ENCODE measurements at regions not wholly inside any gene's neighbourhood (a gene's known extent, or its start where the extent isn't known, plus 50 kb on each side); places are given as distances from the start of the nearest gene placed in this dataset.
"Not testable (repeated sequence)": the region's sequence is repeated elsewhere in the genome, so short reads cannot be mapped to it uniquely, and the experiment has no call there.

GRCh38 chr4:148542922-148543623 is 100.9 kb upstream of the NR3C2 start:
- TF ChIP-seq CTCF (IDR thresholded peaks at IDR 0.05; ENCODE audit: low read depth, low read length) (no peak), EZH2phosphoT487 (IDR thresholded peaks at IDR 0.05; ENCODE audit: low read depth) (no peak)
- no peaks in the 10 kb centered on the region for H3K27me3 ChIP-seq (ENCODE audit: low read depth, low read length)
- no peaks in the 10 kb centered on the region for H3K9me3 ChIP-seq (ENCODE audit: insufficient read depth, low read length)
- no peak overlapping the region for H3K27ac ChIP-seq (ENCODE audit: low read length)
- no peak overlapping the region for H3K4me3 ChIP-seq (ENCODE audit: low read length)
- no peak overlapping the region for H2AFZ ChIP-seq (ENCODE audit: low read depth, low read length)
- H4K20me1 ChIP-seq (ENCODE audit: insufficient read depth, low read length) = no peaks in the 10 kb centered on the region
- H3K4me1 ChIP-seq (ENCODE audit: low read length) = no peaks in the 10 kb centered on the region
- H3K9ac ChIP-seq (ENCODE audit: low read length) = no peak overlapping the region
- H3K4me2 ChIP-seq (ENCODE audit: low read length) = no peak overlapping the region
- H3K36me3 ChIP-seq (replicated peaks; ENCODE audit: low read depth, low read length) = no peaks in the 10 kb centered on the region
- no peaks in the 10 kb centered on the region for H3K79me2 ChIP-seq (ENCODE audit: low read length)

GRCh38 chr4:148540622-148541326 is 98.6 kb upstream of the NR3C2 start:
- no peak overlapping the region for H3K4me3 ChIP-seq (ENCODE audit: low read length)
- no peaks in the 10 kb centered on the region for H3K36me3 ChIP-seq (replicated peaks; ENCODE audit: low read depth, low read length)
- H4K20me1 ChIP-seq (ENCODE audit: insufficient read depth, low read length) = no peaks in the 10 kb centered on the region
- no peaks in the 10 kb centered on the region for H3K27me3 ChIP-seq (ENCODE audit: low read depth, low read length)
- no peak overlapping the region for H2AFZ ChIP-seq (ENCODE audit: low read depth, low read length)
- no peaks in the 10 kb centered on the region for H3K9me3 ChIP-seq (ENCODE audit: insufficient read depth, low read length)
- H3K4me2 ChIP-seq (ENCODE audit: low read length) = no peak overlapping the region
- H3K4me1 ChIP-seq (ENCODE audit: low read length) = no peaks in the 10 kb centered on the region
- no peak for TF ChIP-seq EZH2phosphoT487 (IDR thresholded peaks at IDR 0.05; ENCODE audit: low read depth)
- no peak for TF ChIP-seq CTCF (IDR thresholded peaks at IDR 0.05; ENCODE audit: low read depth, low read length)
- no peak overlapping the region for H3K27ac ChIP-seq (ENCODE audit: low read length)
- no peak overlapping the region for H3K9ac ChIP-seq (ENCODE audit: low read length)
- H3K79me2 ChIP-seq (ENCODE audit: low read length) = no peaks in the 10 kb centered on the region

GRCh38 chr4:148539387-148539786 is 97.2 kb upstream of the NR3C2 start:
- Histone ChIP-seq H2AFZ (ENCODE audit: low read depth, low read length) (no peak overlapping the region), H3K9ac (ENCODE audit: low read length) (no peak overlapping the region), H3K4me2 (ENCODE audit: low read length) (no peak overlapping the region), H3K4me1 (ENCODE audit: low read length) (no peaks in the 10 kb centered on the region), H3K27me3 (ENCODE audit: low read depth, low read length) (no peaks in the 10 kb centered on the region), H4K20me1 (ENCODE audit: insufficient read depth, low read length) (no peaks in the 10 kb centered on the region), H3K79me2 (ENCODE audit: low read length) (no peaks in the 10 kb centered on the region), H3K4me3 (ENCODE audit: low read length) (no peak overlapping the region), H3K36me3 (replicated peaks; ENCODE audit: low read depth, low read length) (no peaks in the 10 kb centered on the region), H3K9me3 (ENCODE audit: insufficient read depth, low read length) (peaks cover 7% of the 10 kb centered on the region), H3K27ac (ENCODE audit: low read length) (no peak overlapping the region)
- no peak for TF ChIP-seq EZH2phosphoT487 (IDR thresholded peaks at IDR 0.05; ENCODE audit: low read depth)
- no peak for TF ChIP-seq CTCF (IDR thresholded peaks at IDR 0.05; ENCODE audit: low read depth, low read length)

- H3K9me3 ChIP-seq (ENCODE audit: insufficient read depth, low read length) = peaks cover 16% of the 10 kb centered on the region
- H3K4me1 ChIP-seq (ENCODE audit: low read length) = not testable (repeated sequence)
Observed at GRCh38 chr4:148533851-148534250, 91.6 kb upstream of the NR3C2 start.

More at GRCh38 chr4:148533851-148534250, 91.6 kb upstream of the NR3C2 start:
- not testable (repeated sequence) for H3K4me3 ChIP-seq (ENCODE audit: low read length); H3K27me3 ChIP-seq (ENCODE audit: low read depth, low read length); H3K9ac ChIP-seq (ENCODE audit: low read length); H2AFZ ChIP-seq (ENCODE audit: low read depth, low read length); H3K79me2 ChIP-seq (ENCODE audit: low read length); H3K4me2 ChIP-seq (ENCODE audit: low read length); H4K20me1 ChIP-seq (ENCODE audit: insufficient read depth, low read length); H3K36me3 ChIP-seq (replicated peaks; ENCODE audit: low read depth, low read length); H3K27ac ChIP-seq (ENCODE audit: low read length)

Data from OCI-LY3 (cell line).